ENCODE measurements at regions not wholly inside any gene's neighbourhood (a gene's known extent, or its start where the extent isn't known, plus 50 kb on each side); places are given as distances from the start of the nearest gene placed in this dataset.

- TF ChIP-seq, protein P1, sequence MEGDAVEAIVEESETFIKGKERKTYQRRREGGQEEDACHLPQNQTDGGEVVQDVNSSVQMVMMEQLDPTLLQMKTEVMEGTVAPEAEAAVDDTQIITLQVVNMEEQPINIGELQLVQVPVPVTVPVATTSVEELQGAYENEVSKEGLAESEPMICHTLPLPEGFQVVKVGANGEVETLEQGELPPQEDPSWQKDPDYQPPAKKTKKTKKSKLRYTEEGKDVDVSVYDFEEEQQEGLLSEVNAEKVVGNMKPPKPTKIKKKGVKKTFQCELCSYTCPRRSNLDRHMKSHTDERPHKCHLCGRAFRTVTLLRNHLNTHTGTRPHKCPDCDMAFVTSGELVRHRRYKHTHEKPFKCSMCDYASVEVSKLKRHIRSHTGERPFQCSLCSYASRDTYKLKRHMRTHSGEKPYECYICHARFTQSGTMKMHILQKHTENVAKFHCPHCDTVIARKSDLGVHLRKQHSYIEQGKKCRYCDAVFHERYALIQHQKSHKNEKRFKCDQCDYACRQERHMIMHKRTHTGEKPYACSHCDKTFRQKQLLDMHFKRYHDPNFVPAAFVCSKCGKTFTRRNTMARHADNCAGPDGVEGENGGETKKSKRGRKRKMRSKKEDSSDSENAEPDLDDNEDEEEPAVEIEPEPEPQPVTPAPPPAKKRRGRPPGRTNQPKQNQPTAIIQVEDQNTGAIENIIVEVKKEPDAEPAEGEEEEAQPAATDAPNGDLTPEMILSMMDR (IDR thresholded peaks at IDR 0.05) = peak; percentile 64
- TF ChIP-seq EZH2 (IDR thresholded peaks at IDR 0.05; ENCODE audit: borderline replicate concordance, insufficient read depth, low read depth, low read length, poor library complexity, severe bottlenecking) = no peak
These were observed 1131.1 kb downstream of the TMEM121 start for GRCh38 chr14:106657460-106657859.
